Activated naive CD8-positive, alpha-beta T cell treated with anti-CD3 and anti-CD28 coated beads, Interleukin-2, amount 10 ng/mL, durations not matched to agents 7 days and 5 days (primary cell): ENCODE measurements at regions not wholly inside any gene's neighbourhood (a gene's known extent, or its start where the extent isn't known, plus 50 kb on each side); places are given as distances from the start of the nearest gene placed in this dataset.

Source experiments
- ATAC-seq: fragments of 150-1000 bp; cut with Tn5 transposase; one replicate; pipeline ENCODE4 v1.10.0; 2021; ENCODE audit warnings: low read depth, moderate library complexity
- POLR2A ChIA-PET: fragments of 350-600 bp; sonication (Branson Sonifier 250); formaldehyde crosslinking; loops from one replicate; lab custom pipeline; 2021; ENCODE audit warnings: antibody characterized with exemption; lab: Charles Lee
- DNase-seq: peaks from one replicate; pipeline ENCODE4 v3.0.0; 2021
- H3K27ac Mint-ChIP-seq: one replicate; pipeline ENCODE4 v1.8.0; 2022; ENCODE audit warnings: mild to moderate bottlenecking, mixed read lengths
- H3K27me3 Mint-ChIP-seq: one replicate; pipeline ENCODE4 v1.8.0; 2022; ENCODE audit warnings: mild to moderate bottlenecking, moderate library complexity, mixed read lengths
- H3K36me3 Mint-ChIP-seq: one replicate; pipeline ENCODE4 v1.8.0; 2021; ENCODE audit warnings: mild to moderate bottlenecking, mixed read lengths
- H3K4me1 Mint-ChIP-seq: one replicate; pipeline ENCODE4 v1.8.0; 2021; ENCODE audit warnings: mixed read lengths
- H3K4me3 Mint-ChIP-seq: one replicate; pipeline ENCODE4 v1.8.0; 2022; ENCODE audit warnings: mild to moderate bottlenecking, moderate library complexity, mixed read lengths
- H3K9me3 Mint-ChIP-seq: one replicate; pipeline ENCODE4 v1.8.0; 2021; ENCODE audit warnings: mixed read lengths

DNA sequence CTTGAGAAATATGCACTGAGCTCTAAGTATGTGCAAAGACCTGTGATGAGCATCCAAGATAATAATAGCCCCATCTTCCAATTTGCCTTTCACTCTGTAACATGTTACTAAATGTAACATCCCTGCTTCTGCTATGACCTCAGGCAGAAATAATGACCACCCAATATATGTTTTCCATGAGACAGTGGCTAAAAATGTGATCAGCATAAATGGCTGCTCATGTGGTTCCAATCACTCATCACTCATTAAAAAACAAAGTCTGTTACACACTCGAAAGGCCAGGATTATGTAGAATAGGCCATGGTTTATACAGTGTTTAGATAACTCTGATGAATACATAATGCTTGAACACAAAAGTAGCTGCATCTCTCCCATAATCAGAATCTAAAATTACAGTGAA, 71.4 kb upstream of the MOCS2 start:
- Mint-ChIP-seq H3K4me3 (no peak overlapping the region), H3K27me3 (peaks cover 3% of the 10 kb centered on the region), H3K27ac (no peak overlapping the region), H3K4me1 (peaks cover 2% of the 10 kb centered on the region), H3K36me3 (no peaks in the 10 kb centered on the region), H3K9me3 (no peaks in the 10 kb centered on the region)
- ATAC-seq: no peak
- no peak for DNase-seq
- POLR2A ChIA-PET: no interaction called here

DNA sequence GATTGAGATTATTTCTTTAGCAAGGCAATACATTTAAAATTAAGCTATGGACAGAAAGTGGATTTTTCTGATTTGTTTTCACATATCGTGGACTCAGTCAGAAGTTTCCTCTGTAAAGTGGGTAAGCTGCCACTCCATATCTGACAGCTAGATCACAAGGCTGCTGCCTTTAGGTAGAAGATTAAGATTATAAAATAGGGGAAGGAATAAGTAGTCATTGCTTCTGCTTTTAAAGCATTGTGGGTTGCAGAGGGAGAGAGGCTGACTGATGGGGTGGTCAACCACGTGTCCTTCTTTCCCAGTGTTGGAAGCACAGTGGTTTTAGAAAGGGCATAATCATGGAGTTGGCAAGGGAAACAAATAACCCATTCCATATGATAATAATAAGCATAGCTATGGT, 74.3 kb upstream of the MOCS2 start:
- POLR2A ChIA-PET: no interaction called here
- H3K9me3 Mint-ChIP-seq: peaks cover 1% of the 10 kb centered on the region
- DNase-seq (no peak), ATAC-seq (no peak)
- no peak overlapping the region for H3K27ac Mint-ChIP-seq
- peaks cover 2% of the 10 kb centered on the region for H3K4me1 Mint-ChIP-seq
- no peaks in the 10 kb centered on the region for H3K36me3 Mint-ChIP-seq
- no peak overlapping the region for H3K4me3 Mint-ChIP-seq
- H3K27me3 Mint-ChIP-seq: peaks cover 1% of the 10 kb centered on the region

DNA sequence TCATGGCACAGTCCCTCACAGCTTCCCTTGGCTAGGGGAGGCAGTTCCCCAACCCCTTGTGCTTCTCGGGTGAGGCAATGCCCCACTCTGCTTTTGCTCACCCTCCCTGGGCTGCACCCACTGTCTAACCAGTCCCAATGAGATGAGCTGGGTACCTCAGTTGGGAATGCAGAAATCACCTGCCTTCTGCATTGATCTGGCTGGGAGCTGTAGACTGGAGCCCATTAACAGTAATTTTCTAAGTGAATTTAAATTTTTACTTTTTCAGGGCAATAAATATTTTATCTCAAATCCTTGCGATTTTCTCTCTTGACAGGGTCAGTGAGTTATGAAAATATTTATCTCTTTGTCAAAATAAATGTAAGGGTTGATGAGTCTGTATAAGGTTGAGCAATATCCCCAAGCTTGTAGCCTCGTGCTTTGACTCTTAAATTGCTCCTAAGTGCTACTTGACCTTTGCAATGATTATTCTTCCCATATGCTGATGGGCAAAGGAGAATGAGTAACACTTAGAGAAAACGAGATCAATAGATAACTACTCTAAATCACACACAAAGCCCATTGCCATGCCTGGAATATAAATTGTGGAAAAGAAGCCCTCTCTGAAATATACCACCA, 82.1 kb upstream of the MOCS2 start:
- peaks cover 20% of the 10 kb centered on the region for H3K27me3 Mint-ChIP-seq
- no peak for DNase-seq
- no peak overlapping the region for H3K27ac Mint-ChIP-seq
- peaks cover 3% of the 10 kb centered on the region for H3K9me3 Mint-ChIP-seq
- no peak overlapping the region for H3K4me3 Mint-ChIP-seq
- no peaks in the 10 kb centered on the region for H3K36me3 Mint-ChIP-seq
- H3K4me1 Mint-ChIP-seq: no peaks in the 10 kb centered on the region
- ATAC-seq: no peak
- POLR2A ChIA-PET: no interaction called here

- POLR2A ChIA-PET: no interaction called here
- H3K36me3 Mint-ChIP-seq: no peaks in the 10 kb centered on the region
Measured at GRCh38 chr5:53194086-53194485, 84.5 kb upstream of the MOCS2 start.

GRCh38 chr5:53199882-53200281, 90.3 kb upstream of the MOCS2 start:
- ATAC-seq: no peak
- H3K9me3 Mint-ChIP-seq: no peaks in the 10 kb centered on the region
- POLR2A ChIA-PET: no interaction called here
- H3K36me3 Mint-ChIP-seq: no peaks in the 10 kb centered on the region
- no peak overlapping the region for H3K4me3 Mint-ChIP-seq
- H3K27me3 Mint-ChIP-seq: peaks cover 21% of the 10 kb centered on the region
- no peak overlapping the region for H3K27ac Mint-ChIP-seq
- DNase-seq: no peak
- H3K4me1 Mint-ChIP-seq: no peaks in the 10 kb centered on the region

More at GRCh38 chr5:53194086-53194485, 84.5 kb upstream of the MOCS2 start:
- peaks cover 1% of the 10 kb centered on the region for H3K9me3 Mint-ChIP-seq
- H3K4me1 Mint-ChIP-seq: no peaks in the 10 kb centered on the region
- H3K27me3 Mint-ChIP-seq: peaks cover 30% of the 10 kb centered on the region
- DNase-seq: no peak
- no peak for ATAC-seq
- H3K4me3 Mint-ChIP-seq: no peak overlapping the region
- H3K27ac Mint-ChIP-seq: no peak overlapping the region

DNA sequence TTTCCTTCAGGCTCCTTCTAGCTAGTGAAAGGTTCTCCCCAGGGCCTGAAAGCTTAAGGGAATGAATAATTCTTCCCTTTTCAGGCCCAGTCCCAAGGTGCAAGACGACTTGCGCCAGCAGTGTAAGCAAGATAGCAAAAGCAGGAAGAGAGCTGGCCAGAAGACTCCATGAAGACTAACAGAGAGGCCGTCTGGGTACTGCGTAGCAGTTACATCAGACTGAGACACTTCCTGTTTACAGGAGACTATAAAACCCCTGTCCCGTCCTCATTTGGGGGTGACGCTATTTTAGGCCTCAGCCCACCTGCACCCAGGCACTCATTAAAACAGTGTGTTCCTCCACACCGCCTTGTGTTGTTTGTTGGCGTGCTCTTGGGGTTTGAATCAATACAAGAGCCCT, 90.7 kb upstream of the MOCS2 start:
- ATAC-seq (no peak), DNase-seq (no peak)
- Mint-ChIP-seq H3K9me3 (no peaks in the 10 kb centered on the region), H3K36me3 (no peaks in the 10 kb centered on the region), H3K27ac (no peak overlapping the region), H3K4me1 (no peaks in the 10 kb centered on the region), H3K27me3 (peaks cover 19% of the 10 kb centered on the region), H3K4me3 (no peak overlapping the region)
- POLR2A ChIA-PET: no interaction called here

DNA sequence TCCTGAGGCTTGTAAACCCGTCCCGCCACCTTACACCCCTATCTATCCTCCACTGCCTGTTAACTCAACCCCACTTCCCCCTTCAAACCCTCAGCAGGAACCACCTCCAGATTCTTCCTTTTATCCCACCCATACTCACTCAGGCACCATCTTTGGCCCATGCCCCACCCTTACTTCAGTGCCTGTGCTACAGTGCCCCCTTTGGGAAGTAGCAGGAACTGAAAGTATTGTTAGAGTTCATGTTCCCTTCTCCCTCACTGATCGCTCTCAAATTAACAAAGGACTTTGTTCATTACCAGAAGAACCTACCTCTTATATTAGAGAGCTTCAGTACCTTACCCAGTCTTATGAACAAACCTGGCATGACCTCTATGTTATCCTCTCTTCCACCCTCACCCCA, 92.2 kb upstream of the MOCS2 start:
- Mint-ChIP-seq H3K36me3 (no peaks in the 10 kb centered on the region), H3K27me3 (peaks cover 9% of the 10 kb centered on the region), H3K4me3 (no peak overlapping the region), H3K4me1 (peaks cover 3% of the 10 kb centered on the region), H3K27ac (no peak overlapping the region), H3K9me3 (no peaks in the 10 kb centered on the region)
- POLR2A ChIA-PET: no interaction called here
- ATAC-seq (no peak), DNase-seq (no peak)

DNA sequence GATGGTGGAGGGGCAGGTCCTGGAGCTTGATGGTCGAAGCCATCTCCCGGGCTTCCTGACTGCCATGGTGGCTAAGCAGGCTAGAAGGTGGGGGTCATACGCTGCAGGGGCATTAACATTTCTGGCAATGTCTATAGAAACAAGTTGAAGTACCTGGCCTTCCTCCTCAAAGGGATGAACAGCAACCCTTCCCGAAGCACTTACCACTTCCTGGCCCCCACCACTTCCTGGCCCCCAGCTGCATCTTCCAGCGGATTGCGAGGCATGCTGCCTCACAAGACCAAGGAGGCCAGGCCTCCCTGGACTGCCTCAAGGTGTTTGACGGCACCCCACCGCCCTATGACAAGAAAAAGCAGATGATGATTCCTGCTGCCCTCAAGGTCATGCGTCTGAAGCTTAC, 97.0 kb upstream of the MOCS2 start:
- no peak overlapping the region for H3K27ac Mint-ChIP-seq
- H3K36me3 Mint-ChIP-seq: no peaks in the 10 kb centered on the region
- POLR2A ChIA-PET: no interaction called here
- ATAC-seq: no peak
- peaks cover 4% of the 10 kb centered on the region for H3K27me3 Mint-ChIP-seq
- no peak overlapping the region for H3K4me3 Mint-ChIP-seq
- no peak for DNase-seq
- no peaks in the 10 kb centered on the region for H3K9me3 Mint-ChIP-seq
- H3K4me1 Mint-ChIP-seq: peaks cover 3% of the 10 kb centered on the region

DNA sequence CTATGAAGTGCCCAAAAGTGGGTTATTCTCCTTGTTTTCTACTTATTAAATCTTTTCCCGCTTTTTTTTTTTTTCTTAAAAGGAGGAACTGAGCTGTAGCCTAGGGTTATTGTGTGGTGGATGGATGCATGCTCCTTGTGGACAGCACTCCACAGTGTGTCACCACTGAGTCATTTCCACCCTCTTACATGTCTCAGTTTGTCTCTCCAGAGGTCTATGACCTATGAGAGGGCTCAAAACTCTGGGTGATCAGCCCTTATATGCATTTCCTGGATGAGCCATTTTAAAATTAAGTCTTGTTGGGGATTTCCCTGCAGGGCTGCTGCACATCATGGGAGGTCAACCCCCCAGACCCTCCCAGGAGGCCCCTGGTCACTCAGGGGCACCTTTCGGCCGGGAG, 102.2 kb upstream of the MOCS2 start:
- H3K9me3 Mint-ChIP-seq: peaks cover 4% of the 10 kb centered on the region
- H3K27ac Mint-ChIP-seq: no peak overlapping the region
- H3K27me3 Mint-ChIP-seq: peaks cover 10% of the 10 kb centered on the region
- H3K36me3 Mint-ChIP-seq: no peaks in the 10 kb centered on the region
- POLR2A ChIA-PET: no interaction called here
- no peaks in the 10 kb centered on the region for H3K4me1 Mint-ChIP-seq
- DNase-seq (no peak), ATAC-seq (no peak)
- no peak overlapping the region for H3K4me3 Mint-ChIP-seq

DNA sequence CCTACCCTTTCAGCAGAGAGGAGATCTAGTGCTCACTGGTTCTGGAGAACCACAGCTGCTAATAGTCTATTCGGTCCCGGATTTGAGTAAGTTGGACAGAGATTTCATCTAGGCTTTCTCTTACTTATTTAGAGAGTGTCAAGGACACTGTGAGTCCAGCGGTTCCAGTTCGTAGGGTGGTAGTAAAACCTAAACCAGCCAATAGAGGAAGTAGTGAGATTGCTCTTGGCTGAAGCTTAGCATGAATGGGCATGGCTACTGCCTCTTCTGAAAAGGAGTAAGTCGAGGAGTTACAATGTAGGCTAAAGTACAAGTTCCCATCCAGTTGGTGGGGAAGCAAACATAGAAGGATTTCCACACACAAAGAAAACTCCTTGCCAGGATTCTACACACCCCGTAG, 109.6 kb upstream of the MOCS2 start:
- Mint-ChIP-seq H3K36me3 (no peaks in the 10 kb centered on the region), H3K27ac (no peak overlapping the region), H3K27me3 (no peaks in the 10 kb centered on the region), H3K4me3 (no peak overlapping the region), H3K9me3 (peaks cover 4% of the 10 kb centered on the region), H3K4me1 (no peaks in the 10 kb centered on the region)
- no peak for DNase-seq
- ATAC-seq: no peak
- POLR2A ChIA-PET: no interaction called here

DNA sequence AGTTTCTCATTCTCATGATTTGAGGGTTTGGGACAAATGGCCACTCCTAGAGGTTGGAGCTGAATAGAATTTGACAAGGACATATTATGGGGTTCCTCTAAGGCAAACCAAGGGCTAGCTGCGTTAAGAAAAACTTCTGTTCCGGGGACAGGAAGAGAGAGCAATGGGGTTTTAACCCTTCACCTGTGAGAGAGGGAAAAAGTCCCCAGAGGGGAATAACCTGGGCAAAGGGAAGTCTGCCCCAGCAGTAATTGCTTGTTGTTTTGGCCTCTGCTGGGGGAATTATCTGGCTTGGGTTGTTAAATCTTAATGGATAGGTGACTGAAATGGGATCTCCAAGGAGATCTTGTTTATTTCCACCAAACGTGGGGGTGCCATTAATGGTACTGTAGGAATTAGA, 110.1 kb upstream of the MOCS2 start:
- H3K27me3 Mint-ChIP-seq: no peaks in the 10 kb centered on the region
- no peak for DNase-seq
- H3K27ac Mint-ChIP-seq: no peak overlapping the region
- POLR2A ChIA-PET: no interaction called here
- H3K4me3 Mint-ChIP-seq: no peak overlapping the region
- no peak for ATAC-seq
- H3K4me1 Mint-ChIP-seq: no peaks in the 10 kb centered on the region
- peaks cover 4% of the 10 kb centered on the region for H3K9me3 Mint-ChIP-seq
- H3K36me3 Mint-ChIP-seq: no peaks in the 10 kb centered on the region

DNA sequence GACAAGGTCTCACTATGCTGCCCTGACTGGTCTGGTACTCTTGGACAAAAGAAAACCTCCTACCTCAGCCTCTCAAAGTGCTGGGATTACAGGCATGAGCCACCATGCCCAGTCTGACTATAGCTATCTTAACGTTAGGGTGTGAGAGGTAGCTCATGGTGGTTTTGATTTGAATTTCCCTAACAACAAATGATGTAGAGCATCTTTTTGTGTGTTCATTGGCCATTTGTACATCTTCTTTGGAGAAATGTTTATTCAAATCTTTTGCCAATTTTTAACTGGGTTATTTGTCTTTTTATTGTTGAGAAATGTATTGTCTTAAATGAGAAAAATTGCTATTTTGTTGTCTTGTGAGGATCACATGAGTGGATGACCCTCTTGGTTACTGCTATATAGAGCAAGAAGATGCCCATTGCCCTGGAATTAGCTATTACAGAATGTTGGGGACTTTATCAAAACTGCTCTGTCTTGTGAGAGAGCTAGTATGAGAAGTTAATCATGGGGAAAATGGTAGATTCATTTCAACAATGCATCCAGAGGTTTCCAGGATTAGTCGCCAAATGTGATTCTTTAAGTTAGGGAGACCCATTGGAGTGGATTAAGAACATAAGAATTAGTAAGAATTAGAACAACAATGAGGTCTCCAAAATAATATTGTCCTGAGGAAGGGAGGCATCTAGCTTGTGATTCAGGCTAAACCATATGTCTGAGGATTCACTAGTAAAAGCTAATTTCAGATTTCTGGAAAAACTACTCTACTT, 124.3 kb upstream of the MOCS2 start:
- Mint-ChIP-seq H3K36me3 (no peaks in the 10 kb centered on the region), H3K4me1 (no peaks in the 10 kb centered on the region), H3K27ac (no peak overlapping the region), H3K4me3 (no peak overlapping the region), H3K27me3 (peaks cover 4% of the 10 kb centered on the region), H3K9me3 (no peaks in the 10 kb centered on the region)
- POLR2A ChIA-PET: interaction anchor here (0.6 kb wide), 1 partner anchor 1568 kb away, joined by 5 read pairs; no protein-coding TSS in a partner anchor
- DNase-seq (no peak), ATAC-seq (no peak)

- DNase-seq (no peak), ATAC-seq (no peak)
- Mint-ChIP-seq H3K4me1 (no peaks in the 10 kb centered on the region), H3K27me3 (peaks cover 15% of the 10 kb centered on the region), H3K36me3 (no peaks in the 10 kb centered on the region), H3K4me3 (no peak overlapping the region), H3K27ac (no peak overlapping the region), H3K9me3 (no peaks in the 10 kb centered on the region)
- POLR2A ChIA-PET: no interaction called here
Measured at GRCh38 chr5:53236683-53237082, 127.1 kb upstream of the MOCS2 start.

DNA sequence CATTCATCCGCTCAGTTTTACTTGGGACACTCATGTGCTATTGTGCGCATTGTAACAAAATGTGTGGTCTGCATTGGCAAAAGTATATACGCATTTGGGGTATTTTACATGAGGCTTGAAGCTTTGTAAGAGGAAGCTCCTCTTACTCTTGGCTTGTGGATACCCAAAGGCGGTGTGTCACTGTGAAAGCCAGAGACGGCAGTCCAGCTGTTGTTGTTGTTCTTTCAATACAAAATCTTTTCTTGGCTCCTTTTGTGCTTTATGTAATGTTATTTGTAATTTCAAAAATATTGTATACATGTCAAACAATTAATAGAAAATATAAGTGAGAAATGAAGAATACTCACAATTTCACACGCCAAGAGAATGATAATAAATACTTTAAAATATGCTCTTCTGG, 128.3 kb upstream of the MOCS2 start:
- Mint-ChIP-seq H3K4me3 (no peak overlapping the region), H3K36me3 (no peaks in the 10 kb centered on the region), H3K27ac (no peak overlapping the region), H3K4me1 (no peaks in the 10 kb centered on the region), H3K9me3 (no peaks in the 10 kb centered on the region), H3K27me3 (peaks cover 15% of the 10 kb centered on the region)
- POLR2A ChIA-PET: no interaction called here
- ATAC-seq (no peak), DNase-seq (no peak)
